ENCODE measurements at regions not wholly inside any gene's neighbourhood (a gene's known extent, or its start where the extent isn't known, plus 50 kb on each side); places are given as distances from the start of the nearest gene placed in this dataset.

GRCh38 chr1:168631671-168632400, 55.4 kb downstream of the XCL1 start:
- no peak for DNase-seq (ENCODE audit: low spot score)

- no peak for DNase-seq (ENCODE audit: low spot score)
These were observed 58.6 kb downstream of the XCL1 start for GRCh38 chr1:168634951-168635532.

DNA sequence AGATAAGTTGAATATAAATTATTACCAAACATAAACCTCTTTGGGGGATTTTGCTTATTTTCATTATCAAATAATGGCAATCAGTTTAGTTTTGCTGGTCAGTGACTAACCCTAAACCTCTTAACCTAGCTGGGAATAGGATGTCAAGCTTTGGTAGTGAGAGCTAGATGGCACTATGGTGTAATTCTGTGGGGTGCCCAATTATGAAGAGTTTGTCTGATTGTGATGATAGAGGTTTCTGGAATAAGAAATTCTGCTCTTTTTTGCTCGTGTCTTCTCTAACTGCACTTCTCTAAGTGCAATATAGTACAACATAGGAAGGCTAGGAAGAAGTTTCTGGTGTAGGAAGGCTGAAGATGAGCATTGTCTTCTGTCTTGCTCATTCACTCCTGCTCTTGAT, 59.8 kb downstream of the XCL1 start:
- peak; percentile 50 for DNase-seq (ENCODE audit: low spot score)

DNA sequence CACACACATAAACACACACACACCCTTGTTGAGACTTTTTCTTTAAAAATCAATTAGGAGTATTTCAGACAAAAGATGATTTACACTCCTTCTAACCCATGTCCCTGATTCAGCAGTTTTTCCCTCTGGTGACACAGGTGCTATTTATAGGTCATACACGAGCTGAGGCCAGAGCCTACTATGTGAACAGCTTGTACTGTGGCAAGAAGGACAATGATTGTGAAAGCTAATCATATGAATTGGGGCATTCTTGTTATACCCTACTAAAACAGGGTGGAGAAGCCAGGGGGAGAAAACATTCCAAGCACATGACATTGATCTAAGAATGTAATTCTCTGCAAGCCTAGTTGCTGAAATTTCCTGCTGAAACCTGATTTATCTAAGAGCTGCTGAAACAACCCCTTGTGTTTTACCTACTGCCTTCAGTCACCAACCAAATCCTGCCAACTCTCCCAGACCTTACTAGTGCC, 60.3 kb downstream of the XCL1 start:
- no peak for DNase-seq (ENCODE audit: low spot score)

GRCh38 chr1:168637350-168637991, 61.1 kb downstream of the XCL1 start:
- peak; percentile 25 for DNase-seq (ENCODE audit: low spot score)

- DNase-seq (ENCODE audit: low spot score) = no peak
These were observed 62.5 kb downstream of the XCL1 start for GRCh38 chr1:168638884-168639283.

DNA sequence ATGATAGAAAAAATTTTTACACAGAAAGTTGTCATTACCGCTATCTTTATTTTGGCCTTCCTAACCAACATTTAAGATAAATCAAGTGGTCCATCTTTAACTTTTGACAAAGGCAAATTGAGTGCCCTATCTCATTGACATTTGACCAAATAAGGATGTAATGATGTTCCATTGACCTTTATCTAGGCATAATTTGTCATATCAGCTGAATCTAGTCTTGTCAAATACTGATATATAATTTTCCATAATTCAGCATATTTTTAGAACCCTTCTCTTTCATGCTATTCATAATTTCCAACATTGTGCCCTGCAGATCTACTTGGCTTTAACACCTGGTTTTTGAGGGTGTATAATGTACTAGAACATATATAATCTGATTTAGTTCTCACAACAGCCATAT, 63.8 kb downstream of the XCL1 start:
- DNase-seq (ENCODE audit: low spot score) = no peak

GRCh38 chr1:168640836-168641235, 64.4 kb downstream of the XCL1 start:
- DNase-seq (ENCODE audit: low spot score) = no peak

DNA sequence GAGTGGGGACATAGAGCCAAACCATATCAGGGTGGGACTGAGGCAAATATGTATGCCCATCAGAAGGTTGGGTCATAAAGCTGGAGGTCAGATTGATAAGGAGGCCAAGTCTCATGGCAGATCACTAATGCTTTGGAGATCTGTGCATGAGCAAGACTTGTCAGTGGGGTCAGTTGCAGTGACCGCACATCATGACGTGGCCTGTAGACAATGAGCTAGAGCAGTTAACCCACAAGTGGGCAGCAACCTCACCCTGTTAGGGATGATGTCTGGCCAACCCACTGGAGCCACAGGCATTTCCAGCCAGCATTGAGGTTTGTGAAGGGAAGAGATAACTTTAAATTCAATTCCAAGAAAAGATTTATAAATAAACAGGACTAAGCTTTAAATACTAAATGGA, 66.7 kb downstream of the XCL1 start:
- no peak for DNase-seq (ENCODE audit: low spot score)

Data from putamen (tissue), 1 donor.